Islet precursor cell (in vitro differentiated cells): ENCODE measurements at regions not wholly inside any gene's neighbourhood (a gene's known extent, or its start where the extent isn't known, plus 50 kb on each side); places are given as distances from the start of the nearest gene placed in this dataset.
"Not testable (repeated sequence)": the region's sequence is repeated elsewhere in the genome, so short reads cannot be mapped to it uniquely, and the experiment has no call there.

ENCODE experiments used
- DNase-seq: peaks from one replicate; pipeline ENCODE4 v3.0.0-alpha.2; 2018

DNA sequence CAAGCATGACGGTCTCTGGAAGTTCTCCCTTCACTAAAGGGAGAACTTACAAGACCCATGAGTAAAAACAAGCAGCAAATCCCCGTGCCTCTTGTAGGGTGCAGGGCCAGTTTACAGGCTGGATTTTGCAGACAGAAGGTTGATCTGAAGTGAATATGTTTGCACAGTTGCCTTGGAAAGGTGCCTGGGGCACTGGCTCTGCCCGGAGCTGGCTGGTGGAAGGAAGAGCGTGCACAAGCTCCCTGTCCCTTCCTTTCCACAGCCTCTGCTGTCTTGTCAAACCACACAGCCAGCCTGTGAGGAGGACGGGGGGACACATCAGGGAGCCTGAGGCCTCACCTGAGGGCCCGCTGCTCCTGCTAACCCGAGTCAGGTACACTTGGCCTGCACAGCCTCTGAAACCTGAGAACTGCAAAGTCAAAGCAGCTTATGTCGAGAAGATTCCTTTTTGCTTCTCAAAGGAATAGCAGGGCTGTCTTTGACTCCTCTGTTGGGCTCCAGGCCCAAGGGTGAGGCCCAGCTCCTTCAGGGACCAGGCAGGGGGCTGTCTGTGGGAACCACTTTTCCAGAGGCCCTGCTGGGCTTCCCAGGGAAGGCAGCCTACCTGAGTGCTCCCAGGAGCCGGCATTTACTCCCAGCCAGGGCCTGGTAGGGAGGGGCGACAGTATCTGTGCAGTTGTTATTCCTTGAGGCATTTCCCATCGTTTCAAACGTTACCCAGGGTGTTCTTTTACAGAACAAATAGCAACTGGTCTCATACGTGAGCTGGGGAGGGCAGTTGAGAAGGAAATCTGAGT is 251.5 kb downstream of the SIPA1L2 start:
- DNase-seq, result peak; percentile 67

DNA sequence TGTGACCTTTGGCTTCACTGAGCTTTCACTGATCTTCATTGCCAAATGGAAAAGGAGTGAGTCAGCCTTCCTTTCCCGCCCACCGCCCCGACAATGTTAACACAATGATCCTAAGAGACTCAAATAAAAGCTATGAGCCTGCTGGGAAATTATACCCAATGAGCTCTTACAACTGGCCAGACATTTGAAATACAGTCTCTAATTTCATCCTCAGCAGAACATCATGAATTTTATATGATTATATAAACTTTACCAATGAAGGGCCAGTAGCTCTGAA is 252.5 kb downstream of the SIPA1L2 start:
- no peak for DNase-seq

DNA sequence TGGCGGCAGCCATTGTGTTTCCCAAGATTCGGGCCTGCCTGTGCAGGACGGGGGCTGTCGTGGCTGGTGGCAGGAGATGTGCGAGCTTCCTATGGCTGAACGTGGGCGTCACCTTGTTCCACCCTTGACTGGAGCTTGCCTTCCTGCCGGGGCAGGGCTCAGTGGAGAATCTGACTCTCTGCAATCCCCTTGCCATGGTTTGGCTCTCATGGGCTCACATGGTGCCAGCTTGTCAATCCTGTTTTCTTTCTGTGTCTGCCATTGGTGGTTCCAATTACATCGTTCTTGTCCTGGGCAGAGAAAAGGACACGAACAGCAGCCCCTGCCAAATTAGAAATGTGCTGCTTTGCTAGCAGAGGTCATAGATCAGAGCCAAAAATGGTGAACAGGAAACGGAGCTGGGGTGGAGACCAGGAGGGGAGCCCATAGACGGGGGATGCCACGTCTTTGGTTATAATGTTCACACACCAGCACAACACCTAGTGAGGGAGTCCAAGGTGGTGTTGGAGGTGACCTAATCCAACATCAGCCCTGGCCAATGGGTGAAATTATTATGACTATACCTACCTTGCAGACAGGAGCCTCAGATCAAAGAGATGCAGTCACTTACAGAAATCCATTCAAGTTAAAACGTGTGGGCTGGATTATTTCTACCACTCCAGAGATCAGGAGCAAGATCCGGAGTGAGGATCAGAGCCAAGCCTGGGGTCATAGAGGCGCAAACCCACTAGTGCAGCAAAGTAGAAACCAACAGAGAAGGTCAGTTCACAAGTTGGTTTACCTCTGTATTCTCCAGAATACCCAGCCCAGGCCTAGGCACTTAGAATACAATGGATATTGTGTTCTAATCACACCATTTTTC is 253.1 kb downstream of the SIPA1L2 start:
- DNase-seq, result no peak

DNA sequence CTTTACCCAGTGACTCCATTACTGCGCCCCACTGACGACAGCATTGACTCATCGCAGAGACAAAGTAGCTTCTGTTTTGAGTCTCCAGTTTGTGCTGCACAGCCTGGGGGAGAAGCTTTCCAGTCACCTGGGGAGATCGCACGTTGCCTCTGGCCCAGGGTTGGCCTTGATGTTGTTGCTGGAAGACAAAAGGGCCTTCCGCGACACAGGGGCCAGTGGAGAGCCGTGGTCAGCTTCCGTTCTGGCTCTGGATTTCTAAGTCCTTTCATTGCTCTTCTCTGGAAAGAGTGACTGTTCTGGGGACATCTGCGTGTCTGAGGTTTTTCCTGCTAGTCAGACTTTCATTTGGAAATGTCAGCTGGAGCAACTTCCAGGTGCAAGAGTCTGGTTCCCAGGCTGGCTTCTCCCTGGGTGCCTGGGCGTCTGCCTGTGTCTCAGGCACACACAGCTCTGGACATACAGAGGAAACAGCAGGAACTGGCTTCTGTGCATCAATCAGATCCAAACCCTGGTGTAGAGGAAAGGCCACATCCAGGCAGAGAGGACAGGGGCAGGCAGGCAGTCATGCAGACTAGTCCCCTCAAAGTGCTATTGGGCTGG is 257.0 kb downstream of the SIPA1L2 start:
- DNase-seq, result peak; percentile 82

DNA sequence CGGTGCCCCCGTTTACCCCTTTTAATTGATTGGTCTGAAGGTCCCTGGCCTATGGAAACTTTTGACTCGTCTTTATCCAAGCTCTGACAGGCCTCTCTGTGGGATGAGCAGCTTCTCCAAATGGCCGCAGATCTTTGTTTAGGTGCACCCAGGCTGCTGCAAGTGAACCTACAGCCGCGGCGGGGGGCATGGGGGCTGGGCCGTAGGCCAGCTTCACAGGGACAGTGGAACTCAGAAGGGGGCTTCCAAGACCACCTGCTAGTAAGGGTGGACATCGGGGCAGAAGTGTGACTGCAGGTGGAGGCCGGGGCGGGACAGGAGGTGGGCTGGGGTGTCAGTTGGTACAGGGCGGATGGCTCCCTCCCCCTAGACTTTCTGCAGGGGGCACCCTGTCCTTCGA is 257.5 kb downstream of the SIPA1L2 start:
- DNase-seq, result no peak

DNA sequence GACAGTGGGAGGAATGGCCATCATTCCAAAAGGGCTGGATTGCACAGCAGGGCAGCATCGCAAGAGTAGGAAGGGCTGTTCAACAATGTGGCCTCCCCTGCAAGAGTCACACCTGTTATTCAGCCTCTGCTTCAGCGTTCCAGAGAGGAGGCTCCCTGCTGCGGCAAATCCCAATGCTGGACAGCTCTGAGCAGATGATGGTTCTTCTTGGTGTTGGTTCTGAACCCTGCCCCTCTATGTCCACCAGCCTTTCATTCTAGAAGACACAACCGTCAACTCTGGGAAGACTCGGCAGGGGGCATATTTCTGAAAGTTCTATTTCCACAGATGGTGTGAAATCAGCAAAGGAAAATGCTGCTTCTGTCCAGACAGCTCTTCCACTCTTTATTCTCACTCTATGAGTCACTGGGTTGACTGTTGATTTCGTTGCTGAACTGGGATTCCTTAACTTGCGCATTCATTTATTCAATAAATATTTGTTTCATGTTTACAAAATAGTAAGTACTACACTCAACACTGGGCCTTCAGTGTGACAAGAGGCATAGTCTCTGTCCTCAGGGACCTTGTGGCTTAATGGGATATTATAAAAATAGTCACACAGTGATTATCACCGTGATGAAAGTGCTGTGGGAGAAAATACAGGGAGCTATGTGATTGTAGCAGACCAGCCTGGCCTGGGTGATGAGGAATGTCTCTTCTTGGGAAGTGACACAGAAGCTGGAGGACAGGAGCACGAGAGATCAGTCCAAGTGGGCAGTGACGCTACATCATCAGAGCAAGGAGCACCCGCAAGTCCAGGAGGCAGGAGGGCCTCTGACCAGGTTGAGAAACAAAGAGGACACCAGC is 260.3 kb downstream of the SIPA1L2 start:
- no peak for DNase-seq

DNA sequence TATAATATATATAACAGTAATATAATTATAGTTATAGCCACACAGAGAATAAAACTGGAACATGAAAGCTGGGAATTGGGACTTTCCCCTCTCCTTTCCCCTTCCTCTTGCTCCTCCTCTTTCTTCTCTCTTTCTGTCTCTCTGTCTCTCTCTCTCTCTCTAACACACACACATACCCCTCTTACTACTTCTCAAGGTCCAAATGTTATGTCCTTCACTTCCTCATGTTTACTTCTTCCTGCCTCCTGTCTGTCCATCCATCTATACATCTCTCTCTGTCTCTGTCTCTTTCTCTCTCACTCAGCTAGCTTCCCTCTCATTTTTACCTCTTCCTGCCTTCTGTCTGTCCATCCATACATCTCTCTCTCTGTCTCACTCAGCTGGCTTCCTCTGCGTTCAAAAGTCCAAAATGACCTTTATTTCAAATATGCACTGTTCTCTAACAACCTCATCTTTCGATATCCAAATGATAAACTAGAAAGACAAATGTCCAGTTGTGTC is 261.1 kb downstream of the SIPA1L2 start:
- no peak for DNase-seq

DNA sequence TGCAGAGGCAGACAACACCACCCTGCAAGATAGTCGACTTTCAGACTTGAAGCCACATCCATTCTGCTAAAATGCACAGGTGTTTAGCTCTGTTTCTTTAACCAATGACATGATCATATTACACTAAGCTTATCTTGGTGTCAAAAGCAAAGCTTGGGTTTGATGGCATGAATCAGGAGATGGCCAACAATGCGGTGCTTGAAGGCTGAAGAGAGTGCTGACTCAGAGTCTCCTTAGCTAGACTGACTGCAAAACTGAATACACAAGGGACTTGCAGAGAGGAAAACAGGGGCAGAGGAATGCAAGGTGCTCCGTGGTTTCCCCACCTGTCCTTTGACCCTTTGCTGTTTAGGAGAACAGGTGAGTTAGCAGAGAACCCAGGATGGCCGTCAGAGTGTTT is 262.6 kb downstream of the SIPA1L2 start:
- peak; percentile 71 for DNase-seq

DNA sequence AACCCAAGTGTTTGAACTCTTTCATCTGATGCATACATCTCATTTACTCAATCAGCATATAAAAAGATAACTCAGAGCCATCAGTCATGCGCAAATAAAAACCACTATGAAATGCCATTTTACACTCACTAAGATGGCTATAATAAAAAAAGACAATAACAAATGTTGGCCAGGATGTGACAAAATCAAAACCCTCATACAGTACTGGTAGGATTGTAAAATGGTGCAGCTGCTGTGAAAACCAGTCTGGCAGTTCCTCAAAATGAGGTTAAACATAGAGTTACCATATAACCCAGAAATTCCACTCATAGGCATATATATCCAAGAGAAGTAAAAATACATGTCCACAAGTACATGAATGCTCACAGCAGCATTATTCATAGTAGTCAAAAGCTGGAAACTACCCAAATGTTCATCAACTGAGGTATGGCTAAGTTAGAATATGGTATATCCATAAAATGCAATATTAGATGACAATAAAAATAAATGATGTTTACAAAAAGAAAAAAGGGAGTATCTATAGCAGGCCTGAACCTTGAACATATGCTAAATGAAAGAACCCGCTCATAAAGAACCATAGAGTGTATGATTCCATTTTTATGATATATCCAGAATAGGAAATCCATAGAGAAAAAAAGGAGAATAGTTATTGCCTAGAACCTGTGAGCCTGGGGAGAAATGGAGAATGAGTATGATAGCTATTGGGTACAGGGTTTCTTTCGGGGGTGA is 265.1 kb downstream of the SIPA1L2 start:
- DNase-seq, result no peak

DNA sequence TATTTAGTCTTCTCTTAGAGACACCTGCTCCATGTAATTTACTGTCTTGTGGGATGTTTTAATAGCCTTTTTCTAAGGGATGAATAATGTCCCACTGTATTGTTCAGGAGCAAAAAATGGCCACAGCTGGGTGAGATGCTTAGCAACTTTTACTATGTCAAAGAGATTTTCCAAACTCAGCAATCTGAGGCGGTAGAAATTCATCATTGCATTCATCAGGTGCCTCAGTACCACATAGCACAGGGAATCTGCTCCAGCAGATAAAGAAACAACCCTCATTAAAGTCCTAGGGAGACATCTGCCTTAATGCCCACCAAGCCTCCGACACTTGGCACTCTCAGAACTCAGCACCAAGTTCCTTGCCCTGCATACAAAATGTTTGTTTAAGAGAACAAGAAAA is 266.9 kb downstream of the SIPA1L2 start:
- no peak for DNase-seq

DNA sequence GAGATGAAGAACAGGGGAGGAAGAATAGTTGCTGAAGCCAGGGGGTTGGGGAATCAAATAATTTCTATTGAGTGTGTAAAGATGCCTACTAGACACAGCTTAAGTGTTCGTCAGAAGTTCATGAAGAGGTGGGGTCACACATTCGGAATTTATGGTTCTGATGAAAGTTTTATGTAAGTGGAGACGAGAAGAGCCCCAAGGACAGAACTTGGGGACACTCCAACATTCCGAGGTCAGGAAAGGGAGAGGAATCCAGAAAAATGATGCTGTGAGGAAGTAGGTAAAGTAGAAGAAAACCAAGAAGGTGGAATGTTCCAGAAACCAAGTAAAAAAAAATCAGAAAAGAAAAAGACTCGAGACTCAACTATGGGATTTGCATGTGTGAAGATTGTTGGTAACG is 272.5 kb downstream of the SIPA1L2 start:
- DNase-seq, result no peak

DNA sequence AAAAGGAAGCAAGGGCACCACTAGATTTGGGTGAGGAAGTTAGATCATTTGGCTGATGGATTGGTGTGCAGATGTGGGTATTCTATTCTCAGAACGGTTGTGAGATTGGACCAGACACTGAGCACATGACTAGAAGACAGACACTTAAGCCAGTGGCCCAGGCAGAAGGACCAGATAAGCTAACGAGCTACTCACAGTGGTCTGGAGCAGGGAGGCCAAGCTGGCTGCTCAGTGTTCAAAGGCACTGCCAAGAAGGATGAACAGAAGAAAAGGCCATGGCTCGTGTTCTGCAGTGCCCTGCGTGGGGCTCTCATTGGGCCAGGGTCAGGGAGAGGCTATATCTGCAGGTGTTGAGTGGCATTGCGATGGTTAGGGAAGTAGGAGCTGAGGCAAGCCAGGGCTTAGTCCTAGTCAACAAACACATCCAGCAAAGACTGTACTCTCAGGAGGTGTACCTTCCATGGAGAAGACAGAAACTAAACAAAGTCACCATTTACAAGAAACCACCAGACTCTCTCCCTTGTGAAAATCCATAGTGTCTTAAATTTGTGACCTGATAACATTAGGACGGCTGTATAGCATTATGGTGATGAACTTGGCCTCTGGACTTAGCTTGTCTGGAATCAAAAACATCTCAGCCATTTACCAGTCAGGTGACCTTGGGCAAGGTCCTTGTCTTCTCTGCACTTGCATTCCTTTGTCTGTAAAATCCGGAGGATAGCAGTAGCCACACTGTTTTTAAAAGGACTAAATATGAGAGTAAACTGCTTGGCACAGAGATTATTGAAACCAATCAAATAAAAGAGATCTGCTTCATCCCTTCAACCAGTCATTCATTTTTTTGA is 274.5 kb downstream of the SIPA1L2 start:
- DNase-seq, result no peak

DNA sequence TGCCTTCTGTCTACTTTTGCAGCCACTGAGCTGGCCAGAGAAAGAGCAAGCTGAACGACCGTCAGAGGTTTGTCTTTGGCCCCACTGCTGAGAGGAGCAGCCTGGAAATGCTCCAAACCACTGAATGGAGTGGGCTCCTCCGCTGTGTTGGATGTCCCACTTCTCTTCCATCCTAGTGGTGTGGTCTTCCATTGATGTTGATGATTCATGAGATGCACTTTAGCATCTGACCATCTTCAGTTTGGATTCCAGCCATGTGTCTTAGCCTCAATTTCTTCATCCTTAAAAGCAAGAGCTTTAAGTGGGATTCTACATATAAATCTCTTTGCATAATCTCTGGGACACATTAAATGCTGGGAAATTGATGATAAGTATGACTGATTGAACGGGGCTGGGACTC is 276.9 kb downstream of the SIPA1L2 start:
- DNase-seq, result no peak

DNA sequence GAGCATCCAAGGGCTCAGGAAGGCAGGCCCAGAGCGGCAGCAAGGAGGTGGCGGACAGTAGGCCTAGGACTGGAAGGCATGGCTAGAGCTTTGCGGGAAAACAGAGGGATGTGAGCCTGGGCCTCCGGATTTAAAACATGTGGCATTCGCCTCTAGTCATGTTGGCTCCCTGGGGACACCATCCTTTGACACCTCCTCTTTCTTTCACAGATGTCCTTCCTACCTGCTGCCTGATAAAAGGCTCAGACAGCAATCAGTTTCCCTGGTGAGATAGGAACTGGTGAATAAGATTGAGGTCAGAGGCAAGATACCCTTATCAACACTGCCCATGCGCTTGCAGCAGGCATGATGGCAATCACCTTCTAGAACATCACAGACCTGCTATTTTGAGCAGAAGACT is 277.6 kb downstream of the SIPA1L2 start:
- no peak for DNase-seq

DNA sequence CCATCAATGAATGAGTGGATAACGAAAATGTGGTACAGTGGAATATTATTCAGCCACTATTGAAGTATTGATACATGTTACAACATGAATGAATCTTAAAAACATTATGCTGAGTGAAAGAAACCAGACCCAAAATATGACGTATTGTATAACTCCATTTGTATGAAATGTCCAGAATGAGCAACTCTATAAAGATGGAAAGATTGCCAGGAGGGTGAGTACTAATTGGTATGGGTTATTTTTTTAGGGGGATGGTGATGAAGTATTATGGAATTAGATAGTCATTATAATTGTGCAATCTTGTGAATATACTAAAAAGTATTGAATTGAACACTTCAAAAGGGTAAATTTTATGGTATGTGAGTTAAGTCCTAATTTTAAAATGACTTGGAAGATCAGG is 278.6 kb downstream of the SIPA1L2 start:
- no peak for DNase-seq

DNA sequence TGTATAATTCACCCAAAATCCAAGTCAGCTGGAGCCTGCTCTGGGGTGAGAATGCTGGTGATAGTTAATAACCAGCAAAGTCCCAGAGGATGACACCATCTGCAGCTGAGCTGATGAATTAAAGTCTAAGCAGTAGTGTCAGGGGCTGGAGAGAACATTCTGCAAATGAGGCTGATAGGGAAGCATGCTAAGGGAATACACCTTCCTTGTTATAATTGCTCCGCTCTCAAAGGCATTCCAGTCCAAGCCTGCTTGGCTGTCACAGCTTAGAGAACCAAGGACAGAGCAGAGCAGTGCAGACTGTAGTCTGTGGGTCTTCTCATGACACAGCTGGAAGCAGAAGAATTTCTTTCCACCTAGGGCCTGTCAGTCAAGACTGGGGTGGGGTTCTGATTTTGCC is 283.1 kb downstream of the SIPA1L2 start:
- no peak for DNase-seq

DNA sequence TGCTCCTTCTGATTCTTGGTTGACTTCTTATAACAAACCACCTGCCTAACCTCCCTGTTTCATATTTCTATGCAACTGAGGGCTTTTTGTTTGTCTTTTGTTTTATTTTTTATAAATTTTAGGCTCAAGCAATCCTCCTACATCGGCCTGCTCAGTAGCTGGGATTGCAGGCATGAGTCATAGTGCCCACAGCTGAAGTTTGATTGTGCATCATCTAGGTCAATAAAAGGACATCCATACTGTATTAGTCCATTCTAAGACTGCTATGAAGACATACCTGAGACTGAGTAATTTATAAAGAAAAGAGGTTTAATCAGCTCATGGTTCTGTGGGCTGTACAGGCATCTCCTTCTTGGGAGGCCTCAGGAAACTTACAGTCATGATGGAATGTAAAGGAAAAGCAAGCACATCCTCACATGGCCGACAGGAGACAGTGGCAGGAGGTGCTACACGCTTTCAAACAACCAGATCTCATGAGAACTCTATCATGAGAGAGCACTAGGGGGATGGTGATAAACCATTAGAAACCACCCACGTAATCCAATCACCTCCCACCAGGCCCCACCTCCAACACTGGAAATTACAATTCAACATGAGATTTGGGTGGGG is 285.0 kb downstream of the SIPA1L2 start:
- no peak for DNase-seq

DNA sequence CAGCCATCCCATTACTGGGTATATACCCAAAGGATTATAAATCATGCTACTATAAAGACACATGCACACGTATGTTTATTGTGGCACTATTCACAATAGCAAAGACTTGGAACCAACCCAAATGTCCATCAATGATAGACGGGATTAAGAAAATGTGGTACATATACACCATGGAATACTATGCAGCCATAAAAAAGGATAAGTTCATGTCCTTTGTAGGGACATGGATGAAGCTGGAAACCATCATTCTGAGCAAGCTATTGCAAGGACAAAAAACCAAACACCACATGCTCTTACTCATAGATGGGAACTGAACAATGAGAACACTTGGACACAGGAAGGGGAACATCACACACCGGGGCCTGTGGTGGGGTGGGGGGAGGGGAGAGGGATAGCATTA is 285.7 kb downstream of the SIPA1L2 start:
- not testable (repeated sequence) for DNase-seq

DNA sequence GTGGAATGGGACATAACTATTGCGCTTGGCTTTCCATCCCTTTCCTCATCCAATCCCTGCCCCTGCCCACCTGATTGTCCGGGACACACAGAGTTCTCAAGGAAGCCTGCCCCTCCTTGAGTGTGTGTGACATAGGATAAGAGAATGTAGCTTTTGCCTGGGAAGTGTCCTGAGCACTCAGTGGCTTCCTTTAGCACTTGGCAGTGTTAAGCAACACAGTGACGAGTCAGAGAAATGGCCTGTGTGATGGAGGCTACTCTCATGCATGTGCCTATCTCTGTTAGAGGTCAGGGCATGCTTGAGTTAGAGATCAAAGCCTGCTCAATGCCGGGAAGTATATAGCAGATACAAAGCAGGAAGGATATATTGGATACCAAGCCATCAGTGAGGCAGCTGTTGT is 289.5 kb downstream of the SIPA1L2 start:
- DNase-seq, result peak; percentile 67

DNA sequence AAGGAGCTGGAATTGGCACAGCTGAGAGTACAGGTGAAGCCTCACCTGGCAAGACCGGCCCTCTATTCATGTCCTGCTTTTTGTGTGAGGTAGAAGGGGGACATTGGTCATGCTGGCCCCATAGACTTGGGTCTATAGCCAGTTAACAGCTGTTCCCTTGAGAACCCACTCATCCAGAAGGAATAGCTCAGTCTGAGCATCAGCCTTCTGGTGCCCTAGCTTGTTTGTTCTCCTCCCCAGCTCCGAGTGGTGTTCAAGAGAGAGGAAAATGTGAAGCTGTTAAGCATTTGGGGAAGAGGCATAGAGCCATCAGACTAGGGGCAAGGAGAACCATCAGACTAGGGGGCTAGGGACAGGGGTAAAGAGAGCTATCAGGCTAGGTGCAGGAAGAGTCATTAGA is 290.9 kb downstream of the SIPA1L2 start:
- no peak for DNase-seq

DNA sequence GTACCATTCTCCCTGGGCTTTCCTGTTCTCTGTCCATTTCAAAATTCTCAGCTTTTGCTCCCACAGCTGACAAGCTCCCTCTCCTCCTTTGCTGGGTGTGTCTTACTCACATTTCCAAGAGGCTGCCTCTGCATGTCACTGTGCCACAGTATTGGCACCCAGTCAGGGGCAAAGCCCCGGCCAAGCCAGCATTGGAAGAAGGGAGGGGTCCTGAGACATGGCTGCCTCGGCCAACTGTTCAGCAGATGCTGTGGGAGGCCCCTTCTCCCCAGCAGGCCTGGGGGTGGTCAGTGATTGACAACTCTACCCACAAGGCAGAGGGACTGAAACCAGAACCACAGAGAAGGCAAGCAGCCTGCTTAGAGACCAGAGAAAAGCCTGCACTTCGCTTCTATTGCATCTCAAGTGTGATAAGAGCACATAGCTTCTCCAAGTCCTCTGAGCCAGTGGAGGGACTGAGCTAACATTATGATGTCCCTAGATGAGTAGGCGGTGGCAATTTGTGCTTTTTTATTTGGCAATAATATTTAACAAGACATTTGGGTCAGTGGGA is 294.1 kb downstream of the SIPA1L2 start:
- DNase-seq, result no peak
